MM.1S (cell line): ENCODE measurements at regions not wholly inside any gene's neighbourhood (a gene's known extent, or its start where the extent isn't known, plus 50 kb on each side); places are given as distances from the start of the nearest gene placed in this dataset.

ENCODE experiments used
- DNase-seq: peaks from one replicate; pipeline ENCODE4 v3.0.0-alpha.2; 2015
- H2AFZ ChIP-seq: fragments of 300-600 bp; sonication (generic); 2 replicates; pipeline ENCODE4 v1.6.0; 2016; ENCODE audit warnings: antibody characterized with exemption, low read length
- H3F3A ChIP-seq: fragments of 300-600 bp; sonication (generic); 2 replicates; pipeline ENCODE4 v1.6.1; 2016; ENCODE audit warnings: mild to moderate bottlenecking, antibody characterized with exemption, low read length, moderate library complexity, mixed read lengths; ENCODE audit not compliant: insufficient read depth
- H3K27ac ChIP-seq: fragments of 300-600 bp; sonication (generic); 2 replicates; pipeline ENCODE4 v1.5.1; 2016; ENCODE audit warnings: mild to moderate bottlenecking, low read length
- H3K27me3 ChIP-seq: fragments of 300-600 bp; sonication (generic); replicated peaks from 2 replicates; pipeline ENCODE4 v1.6.0; 2016; ENCODE audit warnings: low read length; ENCODE audit not compliant: insufficient read depth
- H3K36me3 ChIP-seq: fragments of 300-600 bp; sonication (generic); replicated peaks from 2 replicates; pipeline ENCODE4 v1.6.1; 2016; ENCODE audit warnings: mild to moderate bottlenecking, low read length, mixed read lengths; ENCODE audit not compliant: insufficient read depth
- H3K4me1 ChIP-seq: fragments of 300-600 bp; sonication (generic); 2 replicates; pipeline ENCODE4 v1.6.1; 2016; ENCODE audit warnings: low read length, mixed read lengths
- H3K4me2 ChIP-seq: fragments of 300-600 bp; sonication (generic); 2 replicates; pipeline ENCODE4 v1.6.0; 2016; ENCODE audit warnings: low read depth, low read length
- H3K4me3 ChIP-seq: fragments of 300-600 bp; sonication (generic); 2 replicates; pipeline ENCODE4 v1.5.1; 2016; ENCODE audit warnings: low read length, mixed read lengths
- H3K79me2 ChIP-seq: fragments of 300-600 bp; sonication (generic); 2 replicates; pipeline ENCODE4 v1.6.1; 2016; ENCODE audit warnings: mixed run types, low read length, mixed read lengths
- H3K9ac ChIP-seq: fragments of 300-600 bp; sonication (generic); 2 replicates; pipeline ENCODE4 v1.6.1; 2016; ENCODE audit warnings: low read length, mixed read lengths
- H3K9me2 ChIP-seq: fragments of 300-600 bp; sonication (generic); replicated peaks from 2 replicates; pipeline ENCODE4 v1.6.1; 2016; ENCODE audit warnings: mild to moderate bottlenecking, low read length, mixed read lengths; ENCODE audit not compliant: insufficient read depth
- H3K9me3 ChIP-seq: fragments of 300-600 bp; sonication (generic); replicated peaks from 2 replicates; pipeline ENCODE4 v1.6.1; 2016; ENCODE audit warnings: mild to moderate bottlenecking, low read length, mixed read lengths; ENCODE audit not compliant: insufficient read depth
- H4K20me1 ChIP-seq: fragments of 300-600 bp; sonication (generic); 2 replicates; pipeline ENCODE4 v1.6.1; 2016; ENCODE audit warnings: mild to moderate bottlenecking, low read length, moderate library complexity, mixed read lengths; ENCODE audit not compliant: insufficient read depth
- CTCF ChIP-seq: fragments of 300-600 bp; sonication (generic); IDR thresholded peaks from 2 replicates; pipeline ENCODE4 v1.5.1; 2016; ENCODE audit warnings: antibody characterized with exemption, low read length, mixed read lengths
- EZH2 ChIP-seq: fragments of 300-600 bp; sonication (generic); optimal IDR thresholded peaks from 2 replicates; pipeline ENCODE3; 2017; ENCODE audit warnings: low read depth, mild to moderate bottlenecking, antibody characterized with exemption, low read length, mixed read lengths
- EZH2phosphoT487 ChIP-seq: fragments of 300-600 bp; sonication (generic); IDR thresholded peaks from 2 replicates; pipeline ENCODE4 v1.6.1; 2018; ENCODE audit warnings: antibody characterized with exemption, low read length

- no peaks in the 10 kb centered on the region for H3K9me3 ChIP-seq
- no peaks in the 10 kb centered on the region for H3K36me3 ChIP-seq
- no peaks in the 10 kb centered on the region for H3F3A ChIP-seq
- H3K4me2 ChIP-seq = no peak overlapping the region
- H4K20me1 ChIP-seq = no peaks in the 10 kb centered on the region
- DNase-seq = no peak
- no peak overlapping the region for H3K9ac ChIP-seq
- H3K9me2 ChIP-seq = no peaks in the 10 kb centered on the region
- H3K27me3 ChIP-seq = no peaks in the 10 kb centered on the region
- H2AFZ ChIP-seq = no peak overlapping the region
- TF ChIP-seq EZH2 = no peak
- no peak for TF ChIP-seq EZH2phosphoT487
- no peak for TF ChIP-seq CTCF
- no peaks in the 10 kb centered on the region for H3K79me2 ChIP-seq
- H3K4me1 ChIP-seq = no peaks in the 10 kb centered on the region
- H3K27ac ChIP-seq = no peak overlapping the region
- no peak overlapping the region for H3K4me3 ChIP-seq
These were observed 806.8 kb downstream of the AACS start for GRCh38 chr12:125871811-125872594.

- Histone ChIP-seq H3K4me1 (no peaks in the 10 kb centered on the region), H2AFZ (no peak overlapping the region), H3F3A (no peaks in the 10 kb centered on the region), H4K20me1 (no peaks in the 10 kb centered on the region), H3K79me2 (no peaks in the 10 kb centered on the region), H3K9me2 (no peaks in the 10 kb centered on the region), H3K36me3 (no peaks in the 10 kb centered on the region), H3K4me3 (no peak overlapping the region), H3K27ac (no peak overlapping the region), H3K4me2 (no peak overlapping the region), H3K27me3 (no peaks in the 10 kb centered on the region), H3K9me3 (no peaks in the 10 kb centered on the region), H3K9ac (no peak overlapping the region)
- no peak for DNase-seq
- no peak for TF ChIP-seq CTCF
- TF ChIP-seq EZH2 = no peak
These were observed 807.8 kb downstream of the AACS start for GRCh38 chr12:125873016-125873415.

- H3K9ac ChIP-seq = no peak overlapping the region
- no peak overlapping the region for H3K4me3 ChIP-seq
- no peak overlapping the region for H2AFZ ChIP-seq
- no peaks in the 10 kb centered on the region for H3K4me1 ChIP-seq
- H3K9me2 ChIP-seq = no peaks in the 10 kb centered on the region
- H3K27me3 ChIP-seq = no peaks in the 10 kb centered on the region
- H3K4me2 ChIP-seq = no peak overlapping the region
- no peaks in the 10 kb centered on the region for H3K79me2 ChIP-seq
- no peaks in the 10 kb centered on the region for H3K36me3 ChIP-seq
- H4K20me1 ChIP-seq = no peaks in the 10 kb centered on the region
- H3K27ac ChIP-seq = no peak overlapping the region
- no peak for DNase-seq
- H3F3A ChIP-seq = no peaks in the 10 kb centered on the region
- TF ChIP-seq EZH2 (no peak), CTCF (no peak), EZH2phosphoT487 (no peak)
- H3K9me3 ChIP-seq = no peaks in the 10 kb centered on the region
These were observed 813.2 kb downstream of the AACS start for GRCh38 chr12:125878483-125878882.
